CD4-positive, alpha-beta T cell (primary cell): ENCODE measurements at regions not wholly inside any gene's neighbourhood (a gene's known extent, or its start where the extent isn't known, plus 50 kb on each side); places are given as distances from the start of the nearest gene placed in this dataset.

ENCODE experiments used
- ATAC-seq: fragments of 200-7000 bp; cut with Tn5 transposase; one replicate; pipeline ENCODE4 v1.10.0; 2022; ENCODE audit warnings: mild to moderate bottlenecking; ENCODE audit not compliant: poor library complexity
- CTCF ChIA-PET: fragments of 350-600 bp; sonication (Branson Sonifier 250); formaldehyde crosslinking; loops from one replicate; lab custom pipeline; 2021; ENCODE audit warnings: antibody characterized with exemption, inconsistent platforms; lab: Charles Lee
- POLR2A ChIA-PET: fragments of 350-600 bp; sonication (Branson Sonifier 250); formaldehyde crosslinking; loops from one replicate; lab custom pipeline; 2021; ENCODE audit warnings: antibody characterized with exemption, inconsistent platforms; lab: Charles Lee
- DNase-seq, 14 experiments: peaks; one replicate each; pipeline ENCODE4 v3.0.0-alpha.2; 2013 to 2020; ENCODE audit warnings: mixed read lengths in 2 of 14
- H3K27ac ChIP-seq, 2 donors: one replicate each; pipeline versions ENCODE4 v1.5.1 to v1.7.0; 2013; ENCODE audit warnings: low read length in 2 of 2, low read depth in 1 of 2, mild to moderate bottlenecking in 1 of 2
- H3K27me3 ChIP-seq, 2 experiments: 1 replicate in 1 of 2; 2 replicates in 1 of 2; pipeline versions ENCODE4 v1.6.1 to v1.7.0; 2013; ENCODE audit warnings: low read length in 2 of 2, control low read depth in 1 of 2, mild to moderate bottlenecking in 1 of 2, moderate library complexity in 1 of 2; ENCODE audit not compliant: insufficient read depth in 2 of 2, control insufficient read depth in 1 of 2
- H3K36me3 ChIP-seq: one replicate; pipeline ENCODE4 v1.6.1; 2013; ENCODE audit warnings: low read length, control low read depth; ENCODE audit not compliant: insufficient read depth
- H3K4me1 ChIP-seq: one replicate; pipeline ENCODE4 v1.6.1; 2013; ENCODE audit warnings: low read length, control low read depth; ENCODE audit not compliant: insufficient read depth
- H3K4me3 ChIP-seq: one replicate; pipeline ENCODE4 v1.5.1; 2013; ENCODE audit warnings: mild to moderate bottlenecking, low read length, moderate library complexity
- H3K9me3 ChIP-seq, 2 experiments: 1 replicate in 1 of 2; 2 replicates in 1 of 2; pipeline versions ENCODE4 v1.6.1 to v1.7.0; 2013; ENCODE audit warnings: low read length in 2 of 2, mild to moderate bottlenecking in 2 of 2, control low read depth in 1 of 2, moderate library complexity in 1 of 2; ENCODE audit not compliant: control insufficient read depth in 1 of 2, insufficient read depth in 1 of 2
- H3K27ac Mint-ChIP-seq: one replicate; pipeline ENCODE4 v1.8.0; 2020; ENCODE audit warnings: mixed read lengths
- H3K27me3 Mint-ChIP-seq: one replicate; pipeline ENCODE4 v1.8.0; 2021; ENCODE audit warnings: mixed read lengths
- H3K36me3 Mint-ChIP-seq: one replicate; pipeline ENCODE4 v1.8.0; 2021; ENCODE audit warnings: low read depth, mixed read lengths
- H3K4me1 Mint-ChIP-seq: one replicate; pipeline ENCODE4 v1.8.0; 2021; ENCODE audit warnings: low read depth, mixed read lengths
- H3K4me3 Mint-ChIP-seq: one replicate; pipeline ENCODE4 v1.8.0; 2020; ENCODE audit warnings: mild to moderate bottlenecking, mixed read lengths
- H3K9me3 Mint-ChIP-seq: one replicate; pipeline ENCODE4 v1.8.0; 2020; ENCODE audit warnings: mixed read lengths
- intact Hi-C, 2 experiments: fragments of 100-400 bp; cut with DNase I in 1 of 2; cut with micrococcal nuclease in 1 of 2; formaldehyde crosslinking; loops; one replicate each; pipeline versions ENCODE4 v1.15.1 to v1.9.0; 2023 to 2025; cut with DNase I, micrococcal nuclease
- TF ChIP-seq, protein P1 (sequence below): fragments of 200-600 bp; IDR thresholded peaks from one replicate; pipeline ENCODE4 v1.8.0; 2022; ENCODE audit warnings: antibody characterized with exemption, mild to moderate bottlenecking

DNA sequence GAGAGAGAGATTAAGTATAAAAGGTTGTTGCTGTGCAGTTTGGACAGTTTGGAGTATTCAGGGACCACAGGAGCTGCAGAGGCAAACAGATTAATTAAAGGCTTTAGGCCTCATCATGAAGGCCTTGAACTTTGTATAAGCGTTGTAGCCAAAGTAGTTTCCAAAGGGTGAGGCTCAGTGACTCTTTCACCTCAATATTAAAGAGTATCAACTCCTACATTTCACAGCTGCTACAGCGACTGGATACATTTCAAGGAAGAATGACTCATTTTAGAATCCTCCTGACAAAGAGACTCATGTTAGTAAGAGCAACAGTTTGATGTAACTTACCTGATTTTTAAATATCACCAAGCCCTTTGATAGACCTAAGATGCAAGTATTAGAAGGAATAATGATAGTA is 355.5 kb downstream of the HLX start:
- Histone ChIP-seq H3K9me3 (no peaks in the 10 kb centered on the region), H3K4me3 (no peak overlapping the region), H3K27me3 (no peaks in the 10 kb centered on the region), H3K27ac (no peak overlapping the region), H3K36me3 (no peaks in the 10 kb centered on the region), H3K4me1 (no peaks in the 10 kb centered on the region)
- TF ChIP-seq, protein P1, sequence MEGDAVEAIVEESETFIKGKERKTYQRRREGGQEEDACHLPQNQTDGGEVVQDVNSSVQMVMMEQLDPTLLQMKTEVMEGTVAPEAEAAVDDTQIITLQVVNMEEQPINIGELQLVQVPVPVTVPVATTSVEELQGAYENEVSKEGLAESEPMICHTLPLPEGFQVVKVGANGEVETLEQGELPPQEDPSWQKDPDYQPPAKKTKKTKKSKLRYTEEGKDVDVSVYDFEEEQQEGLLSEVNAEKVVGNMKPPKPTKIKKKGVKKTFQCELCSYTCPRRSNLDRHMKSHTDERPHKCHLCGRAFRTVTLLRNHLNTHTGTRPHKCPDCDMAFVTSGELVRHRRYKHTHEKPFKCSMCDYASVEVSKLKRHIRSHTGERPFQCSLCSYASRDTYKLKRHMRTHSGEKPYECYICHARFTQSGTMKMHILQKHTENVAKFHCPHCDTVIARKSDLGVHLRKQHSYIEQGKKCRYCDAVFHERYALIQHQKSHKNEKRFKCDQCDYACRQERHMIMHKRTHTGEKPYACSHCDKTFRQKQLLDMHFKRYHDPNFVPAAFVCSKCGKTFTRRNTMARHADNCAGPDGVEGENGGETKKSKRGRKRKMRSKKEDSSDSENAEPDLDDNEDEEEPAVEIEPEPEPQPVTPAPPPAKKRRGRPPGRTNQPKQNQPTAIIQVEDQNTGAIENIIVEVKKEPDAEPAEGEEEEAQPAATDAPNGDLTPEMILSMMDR, result no peak
- peaks cover 4% of the 10 kb centered on the region for H3K9me3 Mint-ChIP-seq
- DNase-seq (no peak), ATAC-seq (no peak)
- H3K27me3 Mint-ChIP-seq, result no peaks in the 10 kb centered on the region
- intact Hi-C loops, result no loop called here
- H3K36me3 Mint-ChIP-seq, result no peaks in the 10 kb centered on the region
- CTCF ChIA-PET, result no interaction called here
- H3K4me1 Mint-ChIP-seq, result no peaks in the 10 kb centered on the region
- POLR2A ChIA-PET, result no interaction called here
- no peak overlapping the region for H3K4me3 Mint-ChIP-seq
- H3K27ac Mint-ChIP-seq, result no peak overlapping the region

DNA sequence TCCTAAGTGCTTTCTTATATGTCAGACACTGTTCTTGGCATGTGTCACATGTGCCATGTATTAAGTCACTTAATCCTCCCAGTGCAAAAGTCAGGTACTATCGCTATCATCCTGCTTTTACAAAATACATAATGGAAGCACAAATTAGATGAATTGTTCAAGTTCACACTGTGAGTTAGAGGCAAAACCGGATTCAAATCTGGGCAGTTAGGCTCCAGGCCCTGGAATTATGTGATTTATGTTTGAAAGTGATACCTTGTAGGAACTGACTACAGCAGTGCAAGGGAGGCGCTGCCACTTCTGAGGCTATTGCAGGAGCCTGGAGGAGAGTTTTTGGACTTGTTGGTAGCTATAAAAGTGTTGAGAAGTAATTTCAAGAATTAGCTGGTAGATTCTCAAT is 358.3 kb downstream of the HLX start:
- POLR2A ChIA-PET, result no interaction called here
- H3K36me3 ChIP-seq, result no peaks in the 10 kb centered on the region
- Mint-ChIP-seq H3K27me3 (peaks cover 1% of the 10 kb centered on the region), H3K4me3 (no peak overlapping the region), H3K4me1 (no peaks in the 10 kb centered on the region), H3K9me3 (peaks cover 4% of the 10 kb centered on the region), H3K27ac (no peak overlapping the region), H3K36me3 (no peaks in the 10 kb centered on the region)
- H3K27me3 ChIP-seq, result no peaks in the 10 kb centered on the region
- DNase-seq (no peak), ATAC-seq (no peak)
- intact Hi-C loops, result no loop called here
- H3K4me1 ChIP-seq, result no peaks in the 10 kb centered on the region
- no peak overlapping the region for H3K4me3 ChIP-seq
- H3K9me3 ChIP-seq, result no peaks in the 10 kb centered on the region
- H3K27ac ChIP-seq, result no peak overlapping the region
- TF ChIP-seq, protein P1, result no peak
- CTCF ChIA-PET, result no interaction called here

DNA sequence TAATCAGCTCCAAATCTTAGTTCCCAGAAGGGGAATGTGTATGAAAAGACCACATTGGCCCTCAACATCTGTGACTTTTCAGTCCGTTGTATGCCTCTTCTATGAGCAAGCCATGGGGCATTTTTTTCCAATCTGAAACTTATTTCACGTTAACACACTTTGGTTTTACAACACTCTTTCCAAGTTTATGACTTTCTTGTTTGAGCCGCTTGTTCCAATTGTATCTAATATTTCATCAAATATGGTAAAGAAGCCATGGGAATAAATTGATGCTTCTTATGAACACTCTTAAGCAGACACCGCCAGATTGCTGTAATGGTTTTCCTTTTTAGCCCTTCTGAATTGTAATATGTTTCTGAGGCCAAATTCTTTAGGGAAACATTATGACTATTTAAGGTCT is 359.9 kb downstream of the HLX start:
- TF ChIP-seq, protein P1, result no peak
- no peak overlapping the region for H3K4me3 ChIP-seq
- Mint-ChIP-seq H3K4me3 (no peak overlapping the region), H3K27ac (no peak overlapping the region), H3K36me3 (no peaks in the 10 kb centered on the region), H3K27me3 (peaks cover 5% of the 10 kb centered on the region), H3K4me1 (no peaks in the 10 kb centered on the region), H3K9me3 (no peaks in the 10 kb centered on the region)
- H3K4me1 ChIP-seq, result no peaks in the 10 kb centered on the region
- no peaks in the 10 kb centered on the region for H3K27me3 ChIP-seq
- CTCF ChIA-PET, result no interaction called here
- DNase-seq (no peak), ATAC-seq (no peak)
- no peaks in the 10 kb centered on the region for H3K9me3 ChIP-seq
- POLR2A ChIA-PET, result no interaction called here
- no peak overlapping the region for H3K27ac ChIP-seq
- intact Hi-C loops, result no loop called here
- H3K36me3 ChIP-seq, result no peaks in the 10 kb centered on the region
